GM23248 (cell line): ENCODE measurements at regions not wholly inside any gene's neighbourhood (a gene's known extent, or its start where the extent isn't known, plus 50 kb on each side); places are given as distances from the start of the nearest gene placed in this dataset.

ENCODE experiments used
- EZH2 ChIP-seq: fragments of 200-600 bp; sonication (generic); IDR thresholded peaks from 2 replicates; pipeline ENCODE4 v1.6.1; 2018; ENCODE audit warnings: antibody characterized with exemption, mild to moderate bottlenecking; ENCODE audit not compliant: insufficient read depth, poor library complexity, severe bottlenecking
- EZH2phosphoT487 ChIP-seq: fragments of 200-600 bp; sonication (generic); IDR thresholded peaks from 2 replicates; pipeline ENCODE4 v1.6.1; 2018; ENCODE audit warnings: antibody characterized with exemption, moderate library complexity, mild to moderate bottlenecking, low read depth; ENCODE audit not compliant: insufficient read depth

GRCh38 chr20:12255461-12255970 is 337.8 kb downstream of the BTBD3 start:
- TF ChIP-seq EZH2phosphoT487 (no peak), EZH2 (no peak)
